ENCODE measurements at regions not wholly inside any gene's neighbourhood (a gene's known extent, or its start where the extent isn't known, plus 50 kb on each side); places are given as distances from the start of the nearest gene placed in this dataset.

GRCh38 chr15:87562203-87562602 lies 694.3 kb downstream of the NTRK3 start:
- DNase-seq (ENCODE audit: low spot score in 2 of 2) = no peak
- Histone ChIP-seq H3K4me1 (no peaks in the 10 kb centered on the region), H3K4me3 (no peak overlapping the region), H3K9me3 (no peaks in the 10 kb centered on the region), H3K36me3 (no peaks in the 10 kb centered on the region), H3K27me3 (no peaks in the 10 kb centered on the region), H3K27ac (no peak overlapping the region)
- TF ChIP-seq POLR2A (IDR thresholded peaks at IDR 0.05) = no peak
- TF ChIP-seq CTCF (IDR thresholded peaks at IDR 0.05) = no peak
- no peak for TF ChIP-seq POLR2AphosphoS5 (IDR thresholded peaks at IDR 0.05)
- intact Hi-C loops (cut with DNase I; ENCODE audit: low total_unique reads) = no loop called here

GRCh38 chr15:87561641-87562040 lies 694.9 kb downstream of the NTRK3 start:
- intact Hi-C loops (cut with DNase I; ENCODE audit: low total_unique reads) = no loop called here
- H3K9me3 ChIP-seq = no peaks in the 10 kb centered on the region
- no peaks in the 10 kb centered on the region for H3K4me1 ChIP-seq
- no peak overlapping the region for H3K27ac ChIP-seq
- H3K36me3 ChIP-seq = no peaks in the 10 kb centered on the region
- no peak overlapping the region for H3K4me3 ChIP-seq
- no peak for DNase-seq (ENCODE audit: low spot score in 2 of 2)
- no peaks in the 10 kb centered on the region for H3K27me3 ChIP-seq
- TF ChIP-seq POLR2A (IDR thresholded peaks at IDR 0.05) = no peak
- TF ChIP-seq POLR2AphosphoS5 (IDR thresholded peaks at IDR 0.05) = no peak
- TF ChIP-seq CTCF (IDR thresholded peaks at IDR 0.05) = no peak

- no peak for DNase-seq (ENCODE audit: low spot score in 2 of 2)
- H3K36me3 ChIP-seq = no peaks in the 10 kb centered on the region
- no peaks in the 10 kb centered on the region for H3K4me1 ChIP-seq
- TF ChIP-seq POLR2AphosphoS5 (IDR thresholded peaks at IDR 0.05) = no peak
- no peak for TF ChIP-seq CTCF (IDR thresholded peaks at IDR 0.05)
- no peak for TF ChIP-seq POLR2A (IDR thresholded peaks at IDR 0.05)
- H3K4me3 ChIP-seq = no peak overlapping the region
- peaks cover 0 to 9% of the 10 kb centered on the region in 2 donors for H3K9me3 ChIP-seq
- H3K27me3 ChIP-seq = no peaks in the 10 kb centered on the region
- no peak overlapping the region for H3K27ac ChIP-seq
- intact Hi-C loops (cut with DNase I; ENCODE audit: low total_unique reads) = no loop called here
These were observed 698.7 kb downstream of the NTRK3 start for GRCh38 chr15:87557881-87558280.

- peaks cover 0 to 9% of the 10 kb centered on the region in 2 donors for H3K9me3 ChIP-seq
- H3K36me3 ChIP-seq = no peaks in the 10 kb centered on the region
- TF ChIP-seq POLR2AphosphoS5 (IDR thresholded peaks at IDR 0.05) (no peak), CTCF (IDR thresholded peaks at IDR 0.05) (no peak), POLR2A (IDR thresholded peaks at IDR 0.05) (no peak)
- H3K27ac ChIP-seq = no peak overlapping the region
- H3K27me3 ChIP-seq = no peaks in the 10 kb centered on the region
- H3K4me3 ChIP-seq = no peak overlapping the region
- no peaks in the 10 kb centered on the region for H3K4me1 ChIP-seq
- intact Hi-C loops (cut with DNase I; ENCODE audit: low total_unique reads) = no loop called here
- DNase-seq (ENCODE audit: low spot score in 2 of 2) = no peak
These were observed 699.7 kb downstream of the NTRK3 start for GRCh38 chr15:87556886-87557285.

- no peak for DNase-seq (ENCODE audit: low spot score in 2 of 2)
- intact Hi-C loops (cut with DNase I; ENCODE audit: low total_unique reads) = loop anchor here (5.0 kb wide), 1 partner anchor 138 kb away; no protein-coding TSS in a partner anchor
- Histone ChIP-seq H3K36me3 (no peaks in the 10 kb centered on the region), H3K27ac (no peak overlapping the region), H3K4me1 (no peaks in the 10 kb centered on the region), H3K4me3 (no peak overlapping the region), H3K27me3 (no peaks in the 10 kb centered on the region), H3K9me3 (peaks cover 0 to 9% of the 10 kb centered on the region in 2 donors)
- TF ChIP-seq POLR2A (IDR thresholded peaks at IDR 0.05) = no peak
- TF ChIP-seq CTCF (IDR thresholded peaks at IDR 0.05) = no peak
- no peak for TF ChIP-seq POLR2AphosphoS5 (IDR thresholded peaks at IDR 0.05)
These were observed 706.7 kb downstream of the NTRK3 start for GRCh38 chr15:87549860-87550259.

Data from breast epithelium (tissue), 4 donors.